Skin of body (tissue), 1 donor: ENCODE measurements at regions not wholly inside any gene's neighbourhood (a gene's known extent, or its start where the extent isn't known, plus 50 kb on each side); places are given as distances from the start of the nearest gene placed in this dataset.

ENCODE experiments used
- DNase-seq: peaks from one replicate; lab custom pipeline; 2025; lab: John Stamatoyannopoulos, UW

DNA sequence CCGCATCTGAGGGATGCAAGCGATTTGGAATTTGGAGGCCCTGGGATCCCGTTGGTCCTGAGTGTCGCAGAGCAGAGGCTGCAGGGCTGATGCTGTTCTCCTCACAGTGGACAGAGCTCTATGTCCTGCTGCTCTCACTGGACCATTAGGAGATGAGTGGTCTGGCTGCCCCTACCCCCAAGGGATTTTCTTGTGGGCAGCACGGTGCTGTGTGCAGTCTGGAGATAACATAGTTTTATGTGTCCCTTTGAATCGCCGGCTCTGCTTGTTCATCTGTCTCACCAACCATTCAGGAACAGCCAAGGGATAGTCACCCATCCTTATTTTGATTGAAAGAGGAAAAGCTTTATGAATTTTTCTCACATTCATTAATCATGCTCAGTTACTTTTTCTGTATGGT lies 49.9 kb downstream of the CHRM3 start:
- no peak for DNase-seq

DNA sequence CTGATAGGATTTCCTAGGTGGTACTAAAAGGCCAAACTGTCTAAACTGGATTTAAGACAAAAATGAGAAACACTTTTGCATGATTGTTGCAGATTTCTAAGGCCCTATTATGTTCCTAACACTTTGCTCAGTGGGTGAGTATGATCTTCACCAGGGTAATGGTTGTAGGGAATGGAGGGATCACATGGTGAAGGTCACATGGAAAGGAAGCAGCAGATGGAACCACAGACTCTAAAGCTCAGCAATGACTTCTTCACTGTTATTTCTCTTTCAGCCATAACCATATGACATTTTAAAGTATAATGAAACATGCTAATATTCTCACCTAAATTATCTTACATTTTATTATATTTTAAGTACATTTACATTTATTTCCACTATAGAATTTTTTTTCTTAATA lies 51.5 kb downstream of the CHRM3 start:
- DNase-seq = no peak

DNA sequence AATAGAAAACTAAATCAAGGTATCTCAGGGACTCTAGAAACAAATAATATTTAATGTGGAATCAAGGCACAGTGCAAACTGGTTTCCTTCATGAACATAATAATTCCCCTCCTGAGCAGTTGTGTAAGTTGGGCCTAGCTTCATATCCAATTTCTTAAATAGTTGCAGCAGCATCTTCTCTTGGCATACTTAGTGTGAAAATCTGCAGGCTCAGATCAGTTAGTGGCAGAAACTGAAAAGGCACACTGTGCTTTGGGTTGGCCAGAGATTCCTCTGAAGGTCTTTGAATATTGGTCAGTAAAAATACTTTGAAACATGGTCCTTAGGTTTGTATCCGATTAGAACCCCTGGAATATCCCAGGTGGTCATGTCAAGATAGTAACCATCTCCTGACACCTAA lies 52.5 kb downstream of the CHRM3 start:
- DNase-seq = no peak

DNA sequence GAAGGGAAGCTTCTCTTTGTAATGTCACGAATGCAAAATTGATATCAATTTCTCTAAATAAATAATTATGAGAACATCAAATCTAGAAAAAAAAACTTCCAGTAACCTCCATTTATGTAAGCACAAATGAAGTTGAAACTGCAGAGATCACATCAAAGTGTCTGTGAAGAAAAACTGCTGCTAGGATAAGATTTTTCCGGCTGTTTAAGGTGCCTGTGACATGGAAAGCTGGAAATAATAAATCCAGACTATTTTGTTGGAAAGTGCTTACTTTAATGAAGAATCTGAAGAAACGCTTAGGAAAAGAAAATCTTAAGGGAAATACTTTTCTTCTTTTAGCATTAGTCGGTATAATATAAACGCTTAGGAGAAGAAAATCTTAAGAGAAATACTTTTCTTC lies 57.0 kb downstream of the CHRM3 start:
- no peak for DNase-seq

DNA sequence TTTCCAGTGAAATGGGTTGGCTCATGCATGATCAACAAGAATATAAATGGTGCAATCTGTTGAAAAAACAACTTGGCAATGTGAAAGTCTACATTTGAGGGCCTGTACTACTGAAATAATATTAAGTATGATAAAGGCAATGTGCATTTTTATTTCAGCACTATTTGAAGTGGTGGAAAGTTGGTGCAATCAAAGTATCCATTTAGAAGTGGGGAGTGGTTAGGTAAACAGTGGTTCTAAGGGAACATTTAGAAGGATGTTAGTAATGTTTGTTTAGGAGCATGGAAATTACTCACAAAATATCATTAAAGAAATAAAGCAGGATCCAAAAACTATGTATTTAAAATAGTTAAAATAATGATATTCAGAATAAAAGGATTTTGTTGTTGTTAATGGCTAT lies 60.2 kb downstream of the CHRM3 start:
- no peak for DNase-seq

DNA sequence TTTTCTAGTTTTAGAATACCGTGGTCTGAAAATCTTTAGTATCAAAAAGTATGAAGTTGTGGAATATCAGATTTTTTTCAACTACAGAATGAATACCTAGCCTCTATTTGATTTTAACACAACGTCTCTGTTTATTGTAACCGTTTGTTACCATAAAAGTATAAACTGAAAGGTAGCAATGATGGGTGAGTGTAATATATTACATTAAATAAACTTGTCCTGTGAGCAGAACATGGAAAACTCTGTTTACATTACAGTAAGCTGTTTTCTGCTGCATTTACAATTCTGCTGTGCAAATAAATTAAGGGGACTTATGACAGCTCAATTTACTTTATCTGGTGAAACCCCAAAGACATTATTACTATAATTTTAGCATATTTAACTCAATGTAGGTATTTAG lies 62.5 kb downstream of the CHRM3 start:
- no peak for DNase-seq

DNA sequence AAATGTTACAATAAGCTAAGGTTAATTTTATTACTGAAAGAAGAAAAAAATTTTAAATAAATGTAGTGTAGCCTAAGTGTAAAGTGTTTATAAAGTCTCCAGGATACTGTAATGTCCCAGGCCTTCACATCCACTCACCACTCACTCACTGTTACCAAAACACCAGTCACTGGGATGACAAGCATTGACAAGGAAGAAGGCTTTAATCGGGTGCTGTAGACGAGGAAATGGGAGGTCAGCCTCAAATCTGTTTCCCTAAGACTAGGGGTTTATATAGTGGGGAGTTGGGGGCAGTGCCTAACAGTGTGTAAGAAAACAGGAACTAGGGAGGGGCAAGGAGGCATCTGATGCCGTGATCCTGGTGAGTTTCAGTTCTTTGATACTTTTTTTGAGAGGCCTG lies 69.4 kb downstream of the CHRM3 start:
- DNase-seq = no peak

DNA sequence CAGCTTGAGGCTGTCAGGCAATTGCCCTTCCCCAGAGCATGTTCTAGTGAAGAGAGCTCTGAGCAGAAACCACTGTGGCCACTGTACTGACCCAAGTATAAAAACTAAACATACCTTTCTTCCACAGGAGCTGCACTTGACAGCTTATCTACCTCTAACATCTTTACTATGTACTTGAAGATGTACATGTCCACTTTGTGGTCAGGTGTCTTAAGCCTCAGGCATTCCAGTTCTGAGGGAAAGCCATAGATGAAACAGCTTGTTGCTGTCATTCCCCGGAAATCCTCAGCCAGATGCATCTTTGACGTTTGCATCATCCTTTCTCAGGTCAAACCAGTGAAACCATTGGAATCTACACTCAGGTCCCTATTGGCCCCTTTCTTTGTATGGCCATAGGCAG lies 70.4 kb downstream of the CHRM3 start:
- no peak for DNase-seq

DNA sequence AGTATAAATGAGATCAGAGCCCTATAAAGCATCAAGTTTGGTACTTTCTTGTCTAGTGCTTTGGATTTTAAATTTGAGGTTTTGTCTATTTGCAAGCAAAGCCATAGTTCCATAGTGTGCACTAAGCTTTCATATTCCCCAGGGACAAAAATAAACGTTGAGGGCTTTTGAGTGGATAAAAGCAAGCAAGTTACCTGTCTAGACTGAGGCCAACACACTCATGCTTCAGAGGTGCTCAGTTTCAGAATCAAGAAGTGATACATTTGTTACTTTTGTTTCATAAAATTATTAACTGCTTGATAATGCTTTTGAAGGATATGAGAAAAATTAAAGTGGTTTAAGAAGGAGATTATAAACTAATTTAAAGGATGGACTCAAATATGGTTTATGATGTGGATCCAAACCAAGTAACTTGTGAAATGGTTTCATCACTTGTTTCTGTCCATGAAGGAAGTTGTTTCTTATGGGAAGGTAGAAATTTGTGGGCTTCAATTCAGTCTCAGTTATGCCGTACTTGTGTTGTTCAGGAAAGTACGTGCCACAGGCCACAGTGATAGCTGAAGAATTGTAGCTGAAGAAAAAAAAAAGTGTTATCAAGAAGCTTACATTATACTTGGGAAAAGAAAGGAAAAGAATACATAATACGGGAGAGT lies 71.2 kb downstream of the CHRM3 start:
- DNase-seq = no peak

DNA sequence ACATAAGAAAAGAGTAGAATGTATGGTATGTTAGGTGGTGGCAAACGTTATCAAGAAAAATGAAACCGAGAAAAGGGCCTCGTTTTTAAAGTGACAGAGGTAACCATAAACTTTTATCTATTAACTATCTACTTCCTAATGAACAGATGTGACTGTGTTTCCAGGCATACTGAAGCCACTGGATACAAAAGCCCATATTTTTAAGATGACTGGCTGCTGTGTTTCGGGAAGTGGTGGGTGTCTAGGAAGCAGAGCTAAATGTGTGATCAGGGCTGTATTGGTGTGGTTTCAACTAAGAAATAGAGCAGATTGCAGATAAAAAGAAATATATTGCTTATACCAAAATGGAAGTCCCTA lies 71.8 kb downstream of the CHRM3 start:
- no peak for DNase-seq

DNA sequence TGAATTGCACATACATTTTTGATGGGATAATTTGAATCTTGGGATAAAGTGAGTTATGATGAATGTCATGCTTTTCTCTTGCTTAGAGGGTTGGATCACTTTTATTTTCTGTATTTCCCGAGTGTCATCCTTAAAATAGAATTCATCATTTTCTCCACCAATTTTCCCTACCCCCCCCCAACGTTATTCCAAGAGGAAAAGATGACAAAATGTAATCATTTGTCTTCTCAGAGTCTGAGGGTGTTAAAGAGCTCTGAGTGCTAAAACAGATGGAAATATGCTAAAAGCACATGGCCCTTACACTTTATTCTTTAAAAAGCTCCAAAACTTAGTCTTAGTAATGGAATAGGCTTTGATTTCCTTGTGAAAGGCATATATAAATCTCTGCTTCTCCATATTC lies 81.4 kb downstream of the CHRM3 start:
- DNase-seq = no peak

DNA sequence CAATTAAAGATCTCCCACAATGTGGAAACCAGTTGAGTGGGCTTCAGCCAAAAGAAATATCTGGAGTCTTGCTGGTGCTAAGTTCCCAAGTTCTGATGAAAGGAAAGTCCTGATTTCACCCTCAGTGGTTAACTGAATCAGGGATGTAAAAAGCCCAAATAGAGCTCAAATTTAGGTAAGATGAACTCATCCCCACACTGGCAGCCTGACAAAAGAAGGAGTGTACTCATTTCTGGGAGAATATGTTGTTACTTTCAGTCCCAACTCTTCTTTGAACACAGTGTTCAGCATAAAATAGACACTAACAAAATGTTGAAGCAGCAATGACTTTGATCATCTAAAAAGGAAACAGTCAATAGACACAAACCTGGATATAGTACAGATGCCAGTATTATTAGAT lies 91.7 kb downstream of the CHRM3 start:
- DNase-seq = no peak

DNA sequence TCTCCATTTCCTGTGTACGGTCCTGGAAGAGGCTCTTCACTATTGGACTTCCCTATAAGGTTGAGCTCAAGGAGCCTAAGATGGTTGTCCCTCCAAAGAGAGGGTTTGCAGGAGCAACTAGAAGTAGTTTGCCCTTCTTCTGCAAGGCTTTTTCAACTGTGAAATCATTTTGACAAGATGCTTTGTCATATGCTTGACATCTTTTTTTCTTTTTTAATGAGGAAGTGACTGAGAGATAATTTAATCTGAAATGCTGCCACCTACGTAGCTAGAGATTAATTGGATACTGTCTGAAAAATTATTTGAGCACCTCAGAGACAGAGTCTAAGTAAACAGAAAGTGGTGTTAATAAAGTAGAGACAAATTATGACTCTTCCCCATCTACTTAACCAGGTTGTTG lies 97.0 kb downstream of the CHRM3 start:
- no peak for DNase-seq

DNA sequence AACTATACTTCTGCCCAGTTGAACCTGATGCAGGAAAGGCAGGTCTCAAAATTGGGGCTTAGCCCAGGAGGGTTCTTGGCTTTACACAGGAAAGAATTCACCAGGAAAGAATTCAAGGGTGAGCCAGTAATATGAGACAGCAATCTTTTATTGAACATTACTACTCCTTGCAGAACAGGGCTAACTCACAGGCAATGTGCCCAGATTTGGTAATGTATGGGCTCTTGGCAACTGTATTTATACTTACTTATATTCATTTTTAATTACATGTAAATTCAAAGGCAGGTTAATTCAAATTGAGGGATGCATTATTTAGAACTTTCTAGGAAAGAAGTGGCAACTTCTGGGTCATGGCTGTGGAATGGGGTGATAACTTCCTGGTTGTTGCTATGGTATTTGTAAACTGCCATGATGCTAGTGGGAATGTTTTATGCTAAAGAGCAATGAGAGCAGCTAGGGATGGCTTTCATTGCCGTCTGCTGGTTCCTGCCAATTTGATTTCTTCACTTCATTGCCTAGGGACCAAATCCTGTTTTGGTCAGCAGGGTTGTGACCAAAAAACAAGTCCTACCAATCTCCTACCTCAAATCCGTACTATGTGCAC lies 107.5 kb downstream of the CHRM3 start:
- no peak for DNase-seq

DNA sequence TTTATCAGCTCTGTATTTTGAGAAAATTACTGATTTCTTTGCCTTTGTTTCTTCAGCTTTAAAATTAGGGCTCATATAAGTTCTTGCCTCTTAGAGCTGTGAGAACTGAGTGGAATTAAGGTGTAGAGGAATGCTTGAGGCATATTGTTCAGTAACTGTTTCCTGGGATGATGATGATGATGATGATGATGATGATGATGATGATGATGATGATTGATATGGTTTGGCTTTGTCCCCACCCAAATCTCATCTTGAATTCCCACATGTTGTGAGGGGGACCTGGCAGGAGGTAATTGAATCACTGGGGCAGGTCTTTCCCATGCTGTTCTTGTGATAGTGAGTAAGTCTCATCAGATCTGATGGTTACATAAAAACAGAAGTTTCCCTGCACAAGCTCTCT lies 118.7 kb downstream of the CHRM3 start:
- no peak for DNase-seq

DNA sequence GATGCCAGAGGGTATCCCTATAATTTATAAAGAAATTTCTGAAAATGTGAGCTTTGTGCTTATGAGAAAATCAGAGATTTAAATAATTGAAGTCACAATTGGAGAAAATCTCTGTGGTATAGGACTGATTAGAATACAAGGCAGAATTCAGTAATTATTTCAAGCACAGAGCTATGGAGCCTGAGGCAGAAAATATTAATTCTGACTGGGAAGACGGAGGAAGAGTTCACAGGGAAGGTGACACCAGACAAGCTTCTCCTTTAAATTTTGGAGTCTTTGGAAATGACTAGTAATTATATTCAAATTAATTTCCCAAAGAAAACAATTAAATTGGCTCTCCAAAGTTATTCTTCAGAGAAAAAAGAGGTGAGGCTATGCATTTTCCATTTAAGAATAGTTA lies 121.5 kb downstream of the CHRM3 start:
- no peak for DNase-seq

DNA sequence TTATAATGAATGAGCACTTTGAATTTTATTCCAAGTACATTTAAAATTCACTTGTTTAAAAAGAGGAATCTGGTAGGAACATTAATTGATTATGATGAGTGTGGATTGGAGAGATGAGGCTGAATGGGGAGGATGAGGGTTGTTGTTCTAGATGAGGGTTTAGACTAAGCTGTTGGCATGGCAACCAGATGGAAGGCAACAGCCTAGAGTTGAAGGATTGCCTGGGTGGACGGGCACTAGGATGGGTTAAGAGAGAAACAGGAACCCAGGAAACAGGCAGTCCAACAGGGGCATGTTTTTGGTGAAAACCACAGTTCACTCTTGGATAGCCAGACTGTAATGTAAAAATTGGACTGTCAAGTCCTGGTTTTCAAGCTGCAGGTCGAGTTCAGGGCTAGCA lies 125.5 kb downstream of the CHRM3 start:
- DNase-seq = no peak

DNA sequence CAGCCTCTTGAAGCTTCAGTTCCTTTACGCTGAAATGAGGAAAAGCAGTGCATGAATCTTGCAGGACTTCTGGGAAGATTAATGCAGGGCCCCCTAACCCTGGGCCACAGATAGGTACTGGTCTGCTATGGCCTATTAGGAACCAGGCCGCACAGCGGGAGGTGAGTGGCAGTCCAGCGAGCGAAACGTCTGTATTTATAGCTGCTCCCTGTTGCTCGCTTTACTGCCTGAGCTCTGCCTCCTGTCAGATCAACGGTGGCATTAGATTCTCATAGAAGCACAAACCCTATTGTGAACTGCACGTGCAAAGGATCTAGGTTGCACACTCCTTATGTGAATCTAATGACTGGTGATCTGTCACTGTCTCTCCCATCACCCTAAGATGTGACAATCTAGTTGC lies 130.2 kb downstream of the CHRM3 start:
- DNase-seq = no peak

DNA sequence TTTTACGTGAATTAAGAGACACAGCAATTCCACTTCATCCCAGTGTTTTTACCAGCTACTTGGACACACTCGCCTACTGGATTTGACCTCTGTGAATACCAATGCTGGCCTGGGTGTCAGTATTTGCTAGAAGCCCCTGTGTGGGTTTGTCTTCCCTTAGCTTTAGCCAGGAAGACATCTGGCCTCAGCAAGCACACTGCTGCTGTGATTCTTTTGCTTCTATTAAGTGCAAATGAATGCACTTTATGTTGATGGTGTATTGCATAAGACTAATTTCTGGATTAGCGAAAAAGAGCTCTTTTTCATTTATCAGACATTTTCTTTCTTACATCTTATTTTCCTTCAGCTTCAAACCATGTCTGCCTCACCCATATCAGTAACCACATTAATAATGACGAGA lies 140.0 kb downstream of the CHRM3 start:
- no peak for DNase-seq

DNA sequence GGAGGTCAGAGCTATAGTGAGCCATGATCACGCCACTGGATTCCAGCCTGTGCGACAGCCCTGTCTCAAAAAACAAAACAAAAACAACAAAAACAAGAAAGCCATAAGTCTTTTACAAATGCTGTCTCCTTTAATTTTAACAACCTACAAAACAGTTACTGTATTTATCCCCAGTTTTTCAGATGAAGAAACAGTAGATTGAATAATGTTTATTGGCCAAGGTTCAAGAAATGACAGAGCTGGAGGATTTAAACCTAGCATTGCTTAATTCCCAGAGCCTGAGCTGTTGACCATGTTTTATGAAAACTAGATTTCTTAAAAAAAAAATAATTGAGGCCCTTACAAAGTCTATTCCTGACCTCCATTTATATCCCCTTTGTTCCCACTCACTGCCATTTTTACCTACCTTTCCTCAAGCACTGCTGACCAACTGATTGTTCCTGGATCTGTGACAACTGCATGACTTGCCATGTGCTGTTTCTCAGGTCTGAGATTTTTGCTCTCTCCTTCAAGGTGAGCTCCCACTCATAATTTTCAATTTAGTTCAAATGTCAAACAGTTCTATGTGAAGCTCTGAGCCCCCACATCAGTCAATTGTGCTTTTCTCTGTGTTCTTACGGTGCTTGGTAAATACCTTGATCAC lies 140.8 kb downstream of the CHRM3 start:
- no peak for DNase-seq

DNA sequence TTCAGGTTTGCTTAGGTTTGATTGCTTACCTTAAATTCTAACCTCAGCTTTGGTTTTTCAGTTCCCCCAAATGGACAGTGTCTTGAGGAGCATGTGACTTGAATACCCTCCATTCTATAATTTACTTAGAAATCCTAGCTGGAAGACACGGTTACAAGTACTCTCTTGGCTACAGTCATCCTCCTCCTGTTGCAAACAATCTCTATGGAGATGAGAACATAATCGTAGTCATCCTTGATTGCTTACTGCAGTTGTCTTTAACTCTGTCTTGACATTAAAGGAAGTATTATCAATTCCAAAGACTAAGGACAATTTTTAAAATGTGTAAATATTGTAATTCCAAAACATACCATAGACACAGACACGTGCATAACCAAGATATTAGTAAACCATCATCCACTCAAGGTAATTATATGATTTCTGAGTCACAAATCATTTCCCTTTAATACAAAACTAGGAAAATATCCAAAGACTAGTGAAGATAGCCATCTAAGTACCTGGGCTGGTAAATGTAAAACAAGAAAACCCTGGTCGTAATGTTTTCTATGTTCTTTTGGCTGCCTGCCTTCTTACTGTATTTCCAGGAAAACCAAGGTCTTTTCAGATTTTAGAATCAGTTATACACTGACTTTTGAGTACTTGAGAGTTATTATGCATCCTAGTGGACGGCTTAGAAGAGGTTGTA lies 149.9 kb downstream of the CHRM3 start:
- DNase-seq = no peak

DNA sequence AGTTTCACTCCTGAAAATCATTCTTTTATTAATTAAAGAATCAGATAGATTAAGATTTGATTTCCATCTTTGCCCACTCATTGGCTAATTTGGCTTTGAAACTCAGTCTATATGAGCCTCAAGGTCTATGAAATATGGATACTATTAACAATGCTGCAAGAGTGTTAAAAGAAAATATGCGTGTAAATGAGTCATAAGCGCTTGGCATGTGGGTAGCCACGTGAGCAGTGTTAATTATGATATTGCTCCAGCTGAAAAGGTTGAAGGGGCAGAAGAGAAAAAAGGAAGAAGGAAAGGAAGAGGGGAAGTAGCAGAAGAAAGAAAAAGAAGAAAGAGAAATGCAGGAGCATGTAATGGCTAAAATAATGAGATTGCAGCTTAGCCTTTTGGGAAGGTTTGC lies 151.4 kb downstream of the CHRM3 start:
- DNase-seq = no peak
